BJ (cell line): ENCODE measurements at regions not wholly inside any gene's neighbourhood (a gene's known extent, or its start where the extent isn't known, plus 50 kb on each side); places are given as distances from the start of the nearest gene placed in this dataset.

ENCODE experiments used
- CTCF ChIA-PET: fragments of 350-600 bp; formaldehyde crosslinking; extraction: SDS; loops from one replicate; lab custom pipeline; 2021; ENCODE audit warnings: antibody characterized with exemption, inconsistent platforms; lab: Yijun Ruan, JAX
- POLR2A ChIA-PET: fragments of 300-600 bp; sonication (Branson Sonifier 250); formaldehyde crosslinking; extraction: SDS; loops from one replicate; lab custom pipeline; 2021; ENCODE audit warnings: antibody characterized with exemption; lab: Charles Lee
- DNase-seq: peaks from one replicate; pipeline ENCODE4 v3.0.0-alpha.2; 2011; ENCODE audit warnings: low read depth
- H3K27me3 ChIP-seq: 2 replicates; pipeline ENCODE4 v1.6.0; 2011; ENCODE audit warnings: low read length; ENCODE audit not compliant: control insufficient read depth, insufficient read depth
- H3K36me3 ChIP-seq: 2 replicates; pipeline ENCODE4 v1.5.1; 2011; ENCODE audit warnings: low read length; ENCODE audit not compliant: control insufficient read depth, insufficient read depth
- H3K4me3 ChIP-seq: 2 replicates; pipeline ENCODE4 v1.5.1; 2011; ENCODE audit warnings: low read depth, mild to moderate bottlenecking, control low read depth, low read length
- TF ChIP-seq, protein P1 (sequence below): IDR thresholded peaks from 2 replicates; pipeline ENCODE4 v1.5.1; 2011; ENCODE audit warnings: low read depth, mild to moderate bottlenecking, control low read depth, inconsistent platforms, low read length, moderate library complexity; ENCODE audit not compliant: insufficient read depth

DNA sequence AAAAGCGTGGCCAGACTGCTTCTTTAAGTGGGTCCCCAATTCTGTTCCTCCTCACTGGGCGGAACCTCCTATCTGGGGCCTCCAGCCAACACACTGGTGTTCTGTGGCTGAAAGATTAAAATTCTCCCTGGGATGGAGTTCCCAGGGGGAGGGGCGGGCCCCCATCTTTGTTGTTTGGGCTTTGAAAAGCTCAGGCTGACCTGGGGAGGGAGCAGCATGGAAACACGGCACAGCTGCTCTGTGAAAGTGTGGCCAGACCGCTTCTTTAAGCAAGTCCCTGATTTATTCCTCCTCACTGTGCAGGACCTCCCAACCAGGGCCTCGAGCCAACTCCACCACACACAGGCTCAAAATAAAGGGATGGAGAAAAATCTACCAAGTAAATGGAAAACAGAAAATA is 219.5 kb downstream of the TMEM47 start:
- no peaks in the 10 kb centered on the region for H3K27me3 ChIP-seq
- TF ChIP-seq, protein P1, sequence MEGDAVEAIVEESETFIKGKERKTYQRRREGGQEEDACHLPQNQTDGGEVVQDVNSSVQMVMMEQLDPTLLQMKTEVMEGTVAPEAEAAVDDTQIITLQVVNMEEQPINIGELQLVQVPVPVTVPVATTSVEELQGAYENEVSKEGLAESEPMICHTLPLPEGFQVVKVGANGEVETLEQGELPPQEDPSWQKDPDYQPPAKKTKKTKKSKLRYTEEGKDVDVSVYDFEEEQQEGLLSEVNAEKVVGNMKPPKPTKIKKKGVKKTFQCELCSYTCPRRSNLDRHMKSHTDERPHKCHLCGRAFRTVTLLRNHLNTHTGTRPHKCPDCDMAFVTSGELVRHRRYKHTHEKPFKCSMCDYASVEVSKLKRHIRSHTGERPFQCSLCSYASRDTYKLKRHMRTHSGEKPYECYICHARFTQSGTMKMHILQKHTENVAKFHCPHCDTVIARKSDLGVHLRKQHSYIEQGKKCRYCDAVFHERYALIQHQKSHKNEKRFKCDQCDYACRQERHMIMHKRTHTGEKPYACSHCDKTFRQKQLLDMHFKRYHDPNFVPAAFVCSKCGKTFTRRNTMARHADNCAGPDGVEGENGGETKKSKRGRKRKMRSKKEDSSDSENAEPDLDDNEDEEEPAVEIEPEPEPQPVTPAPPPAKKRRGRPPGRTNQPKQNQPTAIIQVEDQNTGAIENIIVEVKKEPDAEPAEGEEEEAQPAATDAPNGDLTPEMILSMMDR = no peak
- POLR2A ChIA-PET = no interaction called here
- no peaks in the 10 kb centered on the region for H3K36me3 ChIP-seq
- CTCF ChIA-PET = no interaction called here
- DNase-seq = no peak
- H3K4me3 ChIP-seq = no peak overlapping the region

DNA sequence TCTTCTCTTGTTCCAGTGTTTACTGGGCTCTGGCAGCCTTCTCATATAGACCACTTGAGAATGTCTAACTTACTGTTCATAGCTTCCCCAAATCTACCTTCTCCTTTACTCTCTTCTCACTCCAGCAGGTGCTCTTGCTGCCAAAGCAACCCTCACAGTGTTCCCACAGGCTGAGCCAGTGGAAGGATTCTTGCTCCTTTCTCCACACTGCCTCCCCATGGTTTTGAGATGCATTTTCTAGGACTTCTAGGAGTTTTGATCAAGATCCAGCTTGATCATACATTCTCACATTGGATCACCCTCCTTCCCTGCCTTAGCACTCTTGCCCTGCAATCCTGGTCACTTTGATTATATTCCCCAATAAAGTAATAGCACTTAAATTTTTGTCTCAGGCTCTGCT is 230.8 kb downstream of the TMEM47 start:
- CTCF ChIA-PET = no interaction called here
- POLR2A ChIA-PET = no interaction called here
- no peaks in the 10 kb centered on the region for H3K27me3 ChIP-seq
- DNase-seq = no peak
- TF ChIP-seq, protein P1 = peak; percentile 29; the same call in 1 of the 2 replicates
- no peaks in the 10 kb centered on the region for H3K36me3 ChIP-seq
- H3K4me3 ChIP-seq = no peak overlapping the region

DNA sequence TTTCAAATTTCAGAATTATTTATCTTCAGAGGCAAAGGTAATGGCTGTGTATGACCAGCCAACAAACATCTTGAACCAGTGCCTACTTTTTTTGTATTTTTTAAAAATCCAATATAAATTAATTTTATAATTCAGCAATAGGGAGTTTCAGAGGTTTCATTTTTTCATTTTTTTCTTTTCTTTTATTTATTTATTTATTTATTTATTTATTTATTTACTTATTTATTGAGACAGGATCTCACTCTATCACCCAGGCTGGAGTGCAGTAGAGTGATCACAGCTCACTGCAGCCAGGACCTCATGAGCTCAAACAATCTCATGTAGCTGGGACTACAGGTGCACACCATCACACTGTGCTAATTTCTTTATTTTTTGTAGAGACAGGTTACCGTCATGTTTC is 250.5 kb downstream of the TMEM47 start:
- no peaks in the 10 kb centered on the region for H3K36me3 ChIP-seq
- no peak overlapping the region for H3K4me3 ChIP-seq
- ChIA-PET POLR2A (interaction anchor here (0.7 kb wide), 1 partner anchor 16 kb away, joined by 7 read pairs; no protein-coding TSS in a partner anchor), CTCF (no interaction called here)
- TF ChIP-seq, protein P1 = no peak
- no peak for DNase-seq
- no peaks in the 10 kb centered on the region for H3K27me3 ChIP-seq

DNA sequence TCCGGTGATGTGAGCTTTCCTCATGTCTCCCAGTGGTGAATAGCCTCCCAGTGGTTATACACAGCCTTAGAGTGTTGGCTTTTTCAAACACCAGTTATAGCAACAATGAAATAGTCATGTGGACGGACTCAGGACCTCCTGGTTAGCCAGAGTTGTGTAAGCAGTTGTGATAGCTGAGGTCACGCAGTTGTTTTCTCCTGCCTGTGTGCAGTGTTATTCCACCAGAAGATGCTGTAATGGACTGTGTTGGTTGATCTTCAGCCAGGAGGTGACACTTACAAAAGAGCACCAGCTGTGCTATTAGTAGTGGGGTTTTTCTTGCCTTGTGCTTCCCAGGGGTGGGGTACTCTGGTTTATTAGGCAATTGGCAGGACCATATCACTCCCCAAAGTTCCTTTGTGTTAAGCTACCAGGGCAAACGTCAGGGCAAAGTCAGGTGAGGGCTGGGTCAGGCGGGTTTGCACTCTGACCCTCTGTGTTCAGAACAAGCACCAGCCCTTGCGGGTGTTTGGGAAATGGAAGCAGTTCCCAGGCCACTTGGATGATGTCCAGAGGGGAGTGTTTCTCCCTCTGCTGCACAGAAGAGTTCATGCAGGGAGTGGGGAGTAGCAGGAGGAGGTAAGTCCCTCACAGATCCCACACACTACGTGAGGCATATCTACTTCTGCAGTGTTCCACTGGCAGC is 252.6 kb downstream of the TMEM47 start:
- H3K36me3 ChIP-seq = no peaks in the 10 kb centered on the region
- DNase-seq = no peak
- H3K4me3 ChIP-seq = no peak overlapping the region
- no peaks in the 10 kb centered on the region for H3K27me3 ChIP-seq
- CTCF ChIA-PET = no interaction called here
- TF ChIP-seq, protein P1 = no peak
- POLR2A ChIA-PET = no interaction called here

DNA sequence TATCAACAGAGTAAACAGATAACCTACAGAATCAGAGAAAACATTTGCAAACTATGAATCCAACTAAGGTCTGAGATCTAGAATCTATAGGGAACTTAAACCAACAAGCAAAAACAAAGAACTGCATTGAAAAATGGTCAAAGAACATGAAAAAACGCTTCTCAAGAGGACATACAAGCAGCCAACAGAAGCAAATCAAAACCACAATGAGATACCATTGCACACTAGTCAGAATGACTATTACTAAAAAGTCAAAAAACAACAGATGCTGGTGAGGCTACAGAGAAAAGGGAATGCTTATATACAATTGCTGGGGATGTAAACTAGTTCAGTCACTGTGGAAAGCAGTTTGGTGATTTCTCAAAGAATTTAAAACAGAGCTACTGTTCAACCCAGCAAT is 255.7 kb downstream of the TMEM47 start:
- POLR2A ChIA-PET = no interaction called here

More for the DNA sequence above, 255.7 kb downstream of the TMEM47 start:
- H3K27me3 ChIP-seq = no peaks in the 10 kb centered on the region
- H3K4me3 ChIP-seq = no peak overlapping the region
- CTCF ChIA-PET = no interaction called here
- DNase-seq = no peak
- TF ChIP-seq, protein P1 = no peak
- no peaks in the 10 kb centered on the region for H3K36me3 ChIP-seq
